ENCODE measurements at regions not wholly inside any gene's neighbourhood (a gene's known extent, or its start where the extent isn't known, plus 50 kb on each side); places are given as distances from the start of the nearest gene placed in this dataset.

- DNase-seq (ENCODE audit: low read depth), result no peak
- no peak overlapping the region for H3K4me3 ChIP-seq (ENCODE audit: low read depth, low read length)
- TF ChIP-seq, protein P1, sequence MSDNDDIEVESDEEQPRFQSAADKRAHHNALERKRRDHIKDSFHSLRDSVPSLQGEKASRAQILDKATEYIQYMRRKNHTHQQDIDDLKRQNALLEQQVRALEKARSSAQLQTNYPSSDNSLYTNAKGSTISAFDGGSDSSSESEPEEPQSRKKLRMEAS (IDR thresholded peaks at IDR 0.05; ENCODE audit: low read depth, low read length), result no peak
- TF ChIP-seq POLR2A (IDR thresholded peaks at IDR 0.05; ENCODE audit: extremely low read depth, insufficient read length) (no peak), MYC (IDR thresholded peaks at IDR 0.05; ENCODE audit: low read depth, low read length) (no peak), CTCF (IDR thresholded peaks at IDR 0.05; ENCODE audit: low read depth, low read length) (no peak)
These were observed 164.3 kb upstream of the PIK3C3 start for GRCh38 chr18:41790687-41791086.

DNA sequence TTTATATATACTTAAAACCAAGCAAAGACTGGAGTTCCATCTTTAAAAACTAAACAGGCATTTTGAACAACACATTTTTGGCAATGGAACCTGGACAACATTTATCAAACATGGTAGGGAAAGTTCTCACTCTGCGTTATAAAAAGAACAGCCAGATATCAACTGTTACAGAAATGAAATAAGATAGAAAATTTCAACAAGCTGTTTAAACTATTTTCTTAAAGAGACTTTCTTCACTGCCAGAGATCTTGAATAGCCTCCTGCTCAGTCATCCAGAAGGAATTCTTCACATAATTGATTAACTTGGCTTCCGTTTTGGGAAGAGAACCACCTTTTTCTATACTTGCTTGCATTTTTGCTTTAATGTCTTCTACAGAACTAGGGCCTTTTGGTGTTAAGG lies 166.0 kb upstream of the PIK3C3 start:
- no peak for DNase-seq (ENCODE audit: low read depth)
- H3K4me3 ChIP-seq (ENCODE audit: low read depth, low read length), result no peak overlapping the region
- TF ChIP-seq CTCF (IDR thresholded peaks at IDR 0.05; ENCODE audit: low read depth, low read length), result no peak
- no peak for TF ChIP-seq POLR2A (IDR thresholded peaks at IDR 0.05; ENCODE audit: extremely low read depth, insufficient read length)
- TF ChIP-seq, protein P1 (IDR thresholded peaks at IDR 0.05; ENCODE audit: low read depth, low read length), result no peak
- no peak for TF ChIP-seq MYC (IDR thresholded peaks at IDR 0.05; ENCODE audit: low read depth, low read length)

- no peak overlapping the region for H3K4me3 ChIP-seq (ENCODE audit: low read depth, low read length)
- no peak for DNase-seq (ENCODE audit: low read depth)
- TF ChIP-seq MYC (IDR thresholded peaks at IDR 0.05; ENCODE audit: low read depth, low read length), result no peak
- TF ChIP-seq CTCF (IDR thresholded peaks at IDR 0.05; ENCODE audit: low read depth, low read length), result no peak
- TF ChIP-seq POLR2A (IDR thresholded peaks at IDR 0.05; ENCODE audit: extremely low read depth, insufficient read length), result no peak
- TF ChIP-seq, protein P1 (IDR thresholded peaks at IDR 0.05; ENCODE audit: low read depth, low read length), result no peak
These were observed 171.2 kb upstream of the PIK3C3 start for GRCh38 chr18:41783879-41784278.

- DNase-seq (ENCODE audit: low read depth), result no peak
- no peak for TF ChIP-seq CTCF (IDR thresholded peaks at IDR 0.05; ENCODE audit: low read depth, low read length)
- no peak for TF ChIP-seq MYC (IDR thresholded peaks at IDR 0.05; ENCODE audit: low read depth, low read length)
- TF ChIP-seq, protein P1 (IDR thresholded peaks at IDR 0.05; ENCODE audit: low read depth, low read length), result no peak
- no peak for TF ChIP-seq POLR2A (IDR thresholded peaks at IDR 0.05; ENCODE audit: extremely low read depth, insufficient read length)
- no peak overlapping the region for H3K4me3 ChIP-seq (ENCODE audit: low read depth, low read length)
These were observed 171.8 kb upstream of the PIK3C3 start for GRCh38 chr18:41783065-41783818.

DNA sequence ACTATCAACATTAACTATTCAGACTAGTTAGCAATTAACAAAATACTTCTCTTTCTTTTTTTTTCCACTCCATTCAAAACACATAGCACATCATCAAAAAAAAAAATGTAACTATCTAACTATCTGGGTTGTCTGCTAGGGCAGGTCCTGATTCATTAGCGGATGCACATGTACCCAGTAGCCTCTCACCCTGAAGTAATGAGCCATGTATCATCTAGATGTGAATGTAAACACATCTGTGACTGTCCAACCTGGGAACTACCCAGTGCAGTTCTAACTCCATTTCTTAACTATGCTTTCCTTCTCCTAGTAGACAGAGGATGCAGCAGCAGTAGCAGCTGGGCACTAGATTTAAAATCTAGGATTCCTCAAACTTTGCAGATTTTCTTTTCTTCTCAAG lies 183.1 kb upstream of the PIK3C3 start:
- H3K4me3 ChIP-seq (ENCODE audit: low read depth, low read length), result no peak overlapping the region
- no peak for DNase-seq (ENCODE audit: low read depth)
- TF ChIP-seq, protein P1 (IDR thresholded peaks at IDR 0.05; ENCODE audit: low read depth, low read length), result no peak
- TF ChIP-seq MYC (IDR thresholded peaks at IDR 0.05; ENCODE audit: low read depth, low read length) (no peak), CTCF (IDR thresholded peaks at IDR 0.05; ENCODE audit: low read depth, low read length) (no peak), POLR2A (IDR thresholded peaks at IDR 0.05; ENCODE audit: extremely low read depth, insufficient read length) (no peak)
